ENCODE measurements at regions not wholly inside any gene's neighbourhood (a gene's known extent, or its start where the extent isn't known, plus 50 kb on each side); places are given as distances from the start of the nearest gene placed in this dataset.

- H3K27ac ChIP-seq (ENCODE audit: low read depth, low read length, poor library complexity, severe bottlenecking): no peak overlapping the region
- no peaks in the 10 kb centered on the region for H3K4me1 ChIP-seq (ENCODE audit: insufficient read depth, low read length, poor library complexity, severe bottlenecking)
- TF ChIP-seq EZH2 (IDR thresholded peaks at IDR 0.05; ENCODE audit: borderline replicate concordance, low read depth, low read length, poor library complexity, severe bottlenecking): no peak
- no peak for TF ChIP-seq CTCF (conservative IDR thresholded peaks at IDR 0.05; ENCODE audit: low read depth, low read length)
- no peak overlapping the region for H3K4me3 ChIP-seq (ENCODE audit: low read depth, low read length, poor library complexity, severe bottlenecking)
- no peaks in the 10 kb centered on the region for H3K27me3 ChIP-seq (replicated peaks; ENCODE audit: insufficient read depth, low read depth, low read length, poor library complexity)
- no peaks in the 10 kb centered on the region for H3K9me3 ChIP-seq (ENCODE audit: low read depth, low read length, poor library complexity, severe bottlenecking)
- ChIA-PET POLR2A (ENCODE audit: low non-redundant PET) (interaction anchor here (0.7 kb wide), 1 partner anchor 50 kb away, joined by 8 read pairs; no protein-coding TSS in a partner anchor), CTCF (no interaction called here)
- no peak for DNase-seq (ENCODE audit: low spot score)
- intact Hi-C loops (cut with micrococcal nuclease; ENCODE audit: unreplicated experiment): no loop called here
- no TSS peak for BruUV-seq (replicated peaks)
- no peaks in the 10 kb centered on the region for H3K36me3 ChIP-seq (ENCODE audit: insufficient read depth, low read length, poor library complexity, severe bottlenecking)
These were observed 204.8 kb upstream of the ADAMTS5 start for GRCh38 chr21:27171707-27172106.

GRCh38 chr21:27168084-27168483, 201.2 kb upstream of the ADAMTS5 start:
- H3K9me3 ChIP-seq (ENCODE audit: low read depth, low read length, poor library complexity, severe bottlenecking): no peaks in the 10 kb centered on the region
- no peaks in the 10 kb centered on the region for H3K36me3 ChIP-seq (ENCODE audit: insufficient read depth, low read length, poor library complexity, severe bottlenecking)
- no peak for DNase-seq (ENCODE audit: low spot score)
- POLR2A ChIA-PET (ENCODE audit: low non-redundant PET): no interaction called here
- H3K4me1 ChIP-seq (ENCODE audit: insufficient read depth, low read length, poor library complexity, severe bottlenecking): no peaks in the 10 kb centered on the region
- TF ChIP-seq EZH2 (IDR thresholded peaks at IDR 0.05; ENCODE audit: borderline replicate concordance, low read depth, low read length, poor library complexity, severe bottlenecking): no peak
- no peak for TF ChIP-seq CTCF (conservative IDR thresholded peaks at IDR 0.05; ENCODE audit: low read depth, low read length)
- no peaks in the 10 kb centered on the region for H3K27me3 ChIP-seq (replicated peaks; ENCODE audit: insufficient read depth, low read depth, low read length, poor library complexity)
- H3K27ac ChIP-seq (ENCODE audit: low read depth, low read length, poor library complexity, severe bottlenecking): no peak overlapping the region
- intact Hi-C loops (cut with micrococcal nuclease; ENCODE audit: unreplicated experiment): no loop called here
- CTCF ChIA-PET: no interaction called here
- no TSS peak for BruUV-seq (replicated peaks)
- no peak overlapping the region for H3K4me3 ChIP-seq (ENCODE audit: low read depth, low read length, poor library complexity, severe bottlenecking)

- Histone ChIP-seq H3K27me3 (replicated peaks; ENCODE audit: insufficient read depth, low read depth, low read length, poor library complexity) (no peaks in the 10 kb centered on the region), H3K4me3 (ENCODE audit: low read depth, low read length, poor library complexity, severe bottlenecking) (no peak overlapping the region), H3K36me3 (ENCODE audit: insufficient read depth, low read length, poor library complexity, severe bottlenecking) (no peaks in the 10 kb centered on the region), H3K4me1 (ENCODE audit: insufficient read depth, low read length, poor library complexity, severe bottlenecking) (no peaks in the 10 kb centered on the region), H3K27ac (ENCODE audit: low read depth, low read length, poor library complexity, severe bottlenecking) (no peak overlapping the region), H3K9me3 (ENCODE audit: low read depth, low read length, poor library complexity, severe bottlenecking) (no peaks in the 10 kb centered on the region)
- TF ChIP-seq CTCF (conservative IDR thresholded peaks at IDR 0.05; ENCODE audit: low read depth, low read length): no peak
- TF ChIP-seq EZH2 (IDR thresholded peaks at IDR 0.05; ENCODE audit: borderline replicate concordance, low read depth, low read length, poor library complexity, severe bottlenecking): no peak
- intact Hi-C loops (cut with micrococcal nuclease; ENCODE audit: unreplicated experiment): no loop called here
- BruUV-seq (replicated peaks): no TSS peak
- ChIA-PET POLR2A (ENCODE audit: low non-redundant PET) (no interaction called here), CTCF (no interaction called here)
- DNase-seq (ENCODE audit: low spot score): no peak
These were observed 197.6 kb upstream of the ADAMTS5 start for GRCh38 chr21:27164208-27165177.

Measured in A673 (cell line).